HG03457 (cell line): ENCODE measurements at regions not wholly inside any gene's neighbourhood (a gene's known extent, or its start where the extent isn't known, plus 50 kb on each side); places are given as distances from the start of the nearest gene placed in this dataset.
"Not testable (repeated sequence)": the region's sequence is repeated elsewhere in the genome, so short reads cannot be mapped to it uniquely, and the experiment has no call there.

Experiments
- ATAC-seq: cut with Tn5 transposase; IDR thresholded peaks from one replicate; pipeline ENCODE4 v1.9.1; 2021; ENCODE audit warnings: moderate number of reproducible peaks; ENCODE audit not compliant: unreplicated experiment

DNA sequence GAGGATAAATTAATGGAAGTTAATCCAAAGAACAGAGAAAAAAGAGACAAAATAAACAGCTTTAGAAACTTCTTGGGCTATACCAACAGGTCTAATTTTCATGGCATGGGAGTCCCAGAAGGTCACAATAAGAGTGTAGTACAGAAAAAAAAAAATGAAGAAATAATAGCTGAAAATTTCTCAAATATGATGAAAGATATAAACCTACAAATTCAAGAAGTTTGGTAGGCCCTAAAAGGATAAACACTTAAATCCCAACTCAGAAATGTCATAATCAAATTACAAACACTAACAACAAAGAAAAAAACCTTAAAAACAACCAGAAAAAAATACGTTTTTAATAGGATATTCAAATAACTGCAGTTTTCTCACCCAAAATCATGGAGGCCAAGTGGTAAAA lies 229.3 kb upstream of the ZEB2 start:
- ATAC-seq: no peak

DNA sequence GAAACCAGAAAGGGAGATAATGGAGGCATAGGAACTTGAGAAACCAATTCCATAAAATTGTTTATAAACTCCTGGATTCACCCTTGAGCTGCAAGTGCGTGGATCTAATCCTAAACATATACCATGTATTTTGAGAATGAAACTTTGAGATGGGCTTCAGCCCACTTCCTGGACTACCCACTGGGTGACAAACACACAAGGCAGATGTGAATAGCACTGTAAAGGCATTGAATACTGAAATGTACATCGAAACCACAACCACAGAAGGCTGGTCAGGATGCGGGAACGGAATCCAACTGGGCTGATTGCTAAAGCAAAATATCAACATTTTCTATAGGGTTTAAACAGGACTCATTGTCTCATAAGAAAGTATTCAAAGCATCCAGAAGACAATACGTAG lies 228.5 kb upstream of the ZEB2 start:
- no peak for ATAC-seq

- ATAC-seq: no peak
These were observed 227.7 kb upstream of the ZEB2 start for GRCh38 chr2:144747571-144747970.

- ATAC-seq: no peak
These were observed 225.5 kb upstream of the ZEB2 start for GRCh38 chr2:144745424-144745823.

- no peak for ATAC-seq
These were observed 218.8 kb upstream of the ZEB2 start for GRCh38 chr2:144738749-144739148.

DNA sequence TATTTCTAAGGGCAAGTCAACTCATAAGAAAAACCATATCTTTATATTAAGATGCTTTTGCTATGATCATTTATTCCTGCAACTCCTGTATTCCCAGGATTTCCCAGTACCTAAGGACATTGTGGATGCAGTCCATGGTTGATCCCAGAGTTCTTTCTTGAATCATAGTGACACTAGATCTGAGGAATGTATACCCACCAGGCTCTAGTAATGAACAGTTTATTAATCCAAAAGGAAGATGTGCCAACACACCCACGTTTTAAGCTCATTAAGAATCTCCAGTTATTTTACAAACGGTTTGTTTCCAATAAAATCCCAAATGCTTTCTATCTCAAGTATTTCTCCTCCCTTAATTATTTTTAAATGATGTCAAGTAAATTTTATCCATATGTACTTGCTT lies 210.8 kb upstream of the ZEB2 start:
- no peak for ATAC-seq

- ATAC-seq: not testable (repeated sequence)
These were observed 204.5 kb upstream of the ZEB2 start for GRCh38 chr2:144724460-144724859.

GRCh38 chr2:144718376-144718775 lies 198.5 kb upstream of the ZEB2 start:
- no peak for ATAC-seq

DNA sequence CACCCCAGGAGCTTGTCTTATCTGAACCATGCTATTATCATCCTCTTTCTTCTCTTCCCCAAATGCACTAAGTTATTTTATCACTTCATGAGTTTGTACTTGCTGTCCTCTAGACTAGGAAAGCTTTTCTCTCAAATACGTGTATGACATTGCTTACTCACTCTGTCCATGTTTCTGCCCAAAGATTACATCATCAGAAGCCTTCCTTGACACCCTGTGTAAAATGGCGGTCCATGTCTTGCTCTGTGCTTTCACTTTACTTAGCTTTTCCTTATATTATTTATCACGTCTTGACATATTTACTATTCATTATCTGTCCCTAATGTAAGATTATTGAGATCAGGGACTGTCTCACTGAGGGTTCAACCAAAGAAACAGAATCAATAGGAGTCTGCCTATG lies 196.1 kb upstream of the ZEB2 start:
- no peak for ATAC-seq

GRCh38 chr2:144713410-144713809 lies 193.5 kb upstream of the ZEB2 start:
- ATAC-seq: no peak

- no peak for ATAC-seq
These were observed 192.6 kb upstream of the ZEB2 start for GRCh38 chr2:144712550-144712940.

GRCh38 chr2:144711630-144712549 lies 192.0 kb upstream of the ZEB2 start:
- no peak for ATAC-seq

GRCh38 chr2:144711084-144711483 lies 191.2 kb upstream of the ZEB2 start:
- ATAC-seq: no peak

DNA sequence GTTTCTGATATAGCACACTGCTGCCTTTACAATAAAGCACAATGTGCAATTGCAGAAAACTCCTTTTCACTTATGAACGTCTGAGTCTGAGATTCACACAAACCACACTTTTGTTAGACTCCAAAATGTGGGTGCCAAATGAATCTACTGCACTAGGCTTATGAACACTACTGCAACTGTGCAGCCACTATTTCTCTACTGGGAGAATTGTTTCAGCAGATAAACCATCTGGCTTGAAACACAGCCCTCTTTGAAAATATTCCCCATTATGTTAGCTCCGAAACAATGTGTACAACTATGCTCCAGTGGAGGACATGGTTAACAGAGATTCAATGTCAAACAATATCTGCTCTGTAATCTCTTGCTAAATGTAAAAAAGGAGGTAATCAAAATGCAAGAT lies 188.7 kb upstream of the ZEB2 start:
- no peak for ATAC-seq

DNA sequence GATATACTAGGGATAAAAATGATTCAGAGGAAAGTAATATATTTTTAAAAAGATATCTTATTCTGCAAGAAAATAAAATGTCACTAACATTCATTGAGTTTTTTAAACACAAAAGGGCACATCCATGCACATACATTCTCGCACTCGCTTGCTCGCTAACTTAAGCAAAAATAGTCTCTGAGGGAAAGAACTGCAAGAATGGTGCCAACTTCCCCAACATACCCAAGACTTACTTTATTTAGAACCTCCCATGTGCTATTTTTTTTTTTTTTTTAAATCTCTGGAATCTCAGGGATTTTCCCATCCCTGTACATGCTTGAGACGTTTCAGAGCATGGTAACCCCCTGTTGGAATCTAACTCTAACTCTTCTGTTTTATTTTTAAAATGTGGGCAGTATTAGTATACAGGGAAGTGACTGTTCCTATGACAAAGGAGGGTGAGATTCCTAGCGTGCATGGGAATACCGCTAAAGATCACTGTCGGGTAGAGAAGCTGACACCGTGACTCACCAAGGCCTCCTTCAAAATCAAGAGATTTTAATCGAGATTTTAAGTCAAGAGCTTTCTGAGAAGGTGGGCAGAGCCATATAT lies 187.9 kb upstream of the ZEB2 start:
- ATAC-seq: no peak

GRCh38 chr2:144706647-144707046 lies 186.7 kb upstream of the ZEB2 start:
- no peak for ATAC-seq

DNA sequence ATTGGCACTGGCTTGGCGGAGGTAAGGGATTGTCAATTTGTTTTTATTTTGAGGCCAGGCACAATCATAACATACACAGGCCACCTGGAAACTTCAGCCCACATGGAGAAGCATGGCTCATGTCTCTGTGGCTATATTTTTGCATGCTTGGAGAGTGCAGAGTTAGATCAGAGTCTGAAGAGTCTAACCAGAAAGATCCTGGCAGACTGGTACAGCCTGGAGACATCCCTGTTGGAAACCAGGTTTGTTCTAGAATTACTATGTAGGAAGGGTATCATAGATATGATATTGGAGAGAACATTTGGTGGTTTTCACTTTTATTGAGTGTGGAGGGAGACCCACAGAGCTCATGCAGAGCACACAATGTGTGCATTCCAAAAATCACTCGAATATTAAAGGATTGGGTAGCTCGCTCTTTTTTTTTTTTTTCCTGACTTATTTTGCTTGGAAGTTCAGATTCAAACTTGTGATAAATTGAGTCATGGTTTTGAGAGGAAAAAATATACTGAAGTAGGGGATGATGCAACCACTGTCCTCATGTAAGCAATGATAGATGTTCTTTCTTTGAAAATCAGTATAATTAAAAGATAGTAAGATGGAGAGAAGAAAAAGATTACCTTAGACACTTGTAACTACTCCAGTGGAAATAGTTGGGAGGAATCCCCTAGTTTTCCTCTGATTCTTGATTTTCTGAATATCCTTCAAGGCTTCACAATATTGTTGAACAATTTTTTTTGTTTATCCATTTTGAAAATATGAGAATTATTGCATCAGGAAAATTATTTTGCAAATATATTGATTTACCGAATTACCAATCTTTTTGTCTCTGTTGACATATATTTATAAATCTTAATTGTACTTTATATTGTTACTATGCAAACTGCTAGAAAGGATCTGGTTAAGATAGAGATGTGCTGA lies 185.7 kb upstream of the ZEB2 start:
- no peak for ATAC-seq

DNA sequence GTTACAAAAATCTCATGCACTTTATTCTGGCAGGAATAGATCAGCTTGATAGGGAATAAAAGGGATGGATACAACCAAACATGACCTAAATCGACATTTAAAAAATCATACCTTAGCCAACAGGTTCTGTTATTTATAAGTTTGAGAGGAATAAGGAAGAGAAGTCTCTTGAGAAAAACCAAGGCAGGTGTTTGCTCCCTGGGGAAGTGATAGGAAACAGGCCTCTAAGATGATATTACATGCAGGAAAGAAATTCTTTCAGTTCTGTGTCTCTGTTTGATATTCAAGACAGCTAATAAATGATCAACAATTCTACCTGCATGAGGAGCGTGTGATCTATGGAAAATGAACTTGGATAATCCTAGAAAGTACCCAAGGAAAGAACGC lies 184.8 kb upstream of the ZEB2 start:
- ATAC-seq: no peak

DNA sequence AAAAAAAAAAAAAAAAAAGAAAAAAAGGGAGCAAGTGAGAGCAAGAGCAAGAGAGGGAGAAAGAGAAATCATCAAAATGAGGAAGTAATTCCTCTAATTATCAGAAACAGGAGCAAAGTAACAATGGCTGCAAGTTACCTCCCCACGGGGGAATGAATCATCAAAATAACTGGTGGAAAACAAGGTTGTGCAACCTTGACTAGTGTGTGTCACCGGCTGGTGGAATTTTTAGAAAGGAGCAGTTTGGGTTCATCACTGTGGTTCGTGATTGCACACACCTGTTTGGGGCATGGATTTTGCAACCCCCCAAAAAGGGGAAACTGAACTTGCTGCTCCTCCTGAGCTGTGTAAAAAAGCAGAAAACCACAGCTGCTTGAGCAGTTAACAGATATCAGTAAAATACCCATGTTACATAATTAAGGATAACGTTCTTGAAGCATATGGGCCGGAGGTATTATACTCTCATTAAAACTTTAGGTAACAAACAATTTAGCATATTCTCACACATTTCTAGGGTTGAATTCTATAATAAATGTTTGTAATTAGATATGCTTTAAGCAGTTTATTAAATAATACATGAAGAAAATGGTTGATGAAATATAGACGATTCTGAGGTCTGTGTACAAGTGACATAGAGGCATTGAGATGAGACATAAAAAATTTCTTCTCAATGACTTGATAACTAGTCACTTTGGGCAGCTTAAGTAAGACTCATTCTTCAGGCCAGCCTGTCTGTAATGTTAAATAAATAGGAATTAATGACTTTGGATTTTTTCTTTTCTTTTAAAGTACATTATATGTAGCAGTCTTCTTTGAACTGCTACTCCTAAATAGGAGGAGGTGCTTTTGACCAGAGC lies 184.2 kb upstream of the ZEB2 start:
- no peak for ATAC-seq

GRCh38 chr2:144702051-144702450 lies 182.1 kb upstream of the ZEB2 start:
- no peak for ATAC-seq

- no peak for ATAC-seq
These were observed 181.3 kb upstream of the ZEB2 start for GRCh38 chr2:144701259-144701658.
